ENCODE measurements at regions not wholly inside any gene's neighbourhood (a gene's known extent, or its start where the extent isn't known, plus 50 kb on each side); places are given as distances from the start of the nearest gene placed in this dataset.

DNA sequence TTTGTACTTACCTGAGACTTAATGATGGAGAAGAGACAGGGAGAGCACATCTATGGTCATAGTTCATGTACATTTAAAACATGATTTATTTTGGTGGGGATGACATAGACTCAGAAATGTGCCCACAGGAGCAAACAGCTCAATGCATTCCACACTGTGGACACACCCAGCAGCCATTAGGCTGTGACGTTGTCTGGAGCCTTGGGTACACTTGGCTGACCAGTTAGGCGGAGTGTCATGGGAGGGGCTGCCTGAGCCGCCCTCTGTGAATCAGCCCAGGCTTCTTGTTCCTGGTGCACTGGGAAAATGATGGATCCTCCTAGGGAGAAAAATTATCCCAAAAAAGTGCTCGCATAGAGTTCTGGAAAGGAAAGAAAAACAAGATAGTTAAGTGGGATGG is 231.0 kb upstream of the GMDS start:
- no peak overlapping the region for H3K9ac ChIP-seq (ENCODE audit: low read length)

DNA sequence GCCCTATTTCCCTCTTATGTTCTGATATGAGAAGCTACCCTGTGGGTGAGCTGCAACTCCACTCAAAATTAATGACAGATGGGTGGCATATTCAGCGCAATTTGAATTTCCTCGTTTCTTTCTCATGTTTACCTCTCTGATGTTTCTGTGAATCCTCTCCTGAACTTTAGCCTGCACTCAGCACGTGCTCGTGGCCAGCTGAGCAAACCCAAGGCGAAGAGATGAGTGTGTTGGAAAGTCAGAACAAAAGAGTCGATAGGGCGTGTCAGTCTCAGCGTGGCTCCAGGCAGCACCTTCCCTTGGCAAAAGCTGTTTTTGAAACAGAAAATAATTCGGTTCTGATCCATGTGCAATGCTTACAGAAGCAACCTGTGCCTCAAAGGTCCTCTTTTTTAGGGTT is 226.1 kb upstream of the GMDS start:
- H3K36me3 ChIP-seq (ENCODE audit: insufficient read depth, low read length), result no peaks in the 10 kb centered on the region

More for the DNA sequence above, 231.0 kb upstream of the GMDS start:
- H3F3A ChIP-seq (ENCODE audit: insufficient read depth, low read length), result no peaks in the 10 kb centered on the region
- H3K4me3 ChIP-seq (ENCODE audit: low read depth, low read length, poor library complexity, severe bottlenecking), result no peak overlapping the region
- H3K4me2 ChIP-seq (ENCODE audit: low read length), result no peak overlapping the region
- no peak overlapping the region for H2AFZ ChIP-seq (ENCODE audit: low read length)
- TF ChIP-seq EZH2 (IDR thresholded peaks at IDR 0.05; ENCODE audit: borderline replicate concordance, low read length), result no peak
- TF ChIP-seq, protein P1, sequence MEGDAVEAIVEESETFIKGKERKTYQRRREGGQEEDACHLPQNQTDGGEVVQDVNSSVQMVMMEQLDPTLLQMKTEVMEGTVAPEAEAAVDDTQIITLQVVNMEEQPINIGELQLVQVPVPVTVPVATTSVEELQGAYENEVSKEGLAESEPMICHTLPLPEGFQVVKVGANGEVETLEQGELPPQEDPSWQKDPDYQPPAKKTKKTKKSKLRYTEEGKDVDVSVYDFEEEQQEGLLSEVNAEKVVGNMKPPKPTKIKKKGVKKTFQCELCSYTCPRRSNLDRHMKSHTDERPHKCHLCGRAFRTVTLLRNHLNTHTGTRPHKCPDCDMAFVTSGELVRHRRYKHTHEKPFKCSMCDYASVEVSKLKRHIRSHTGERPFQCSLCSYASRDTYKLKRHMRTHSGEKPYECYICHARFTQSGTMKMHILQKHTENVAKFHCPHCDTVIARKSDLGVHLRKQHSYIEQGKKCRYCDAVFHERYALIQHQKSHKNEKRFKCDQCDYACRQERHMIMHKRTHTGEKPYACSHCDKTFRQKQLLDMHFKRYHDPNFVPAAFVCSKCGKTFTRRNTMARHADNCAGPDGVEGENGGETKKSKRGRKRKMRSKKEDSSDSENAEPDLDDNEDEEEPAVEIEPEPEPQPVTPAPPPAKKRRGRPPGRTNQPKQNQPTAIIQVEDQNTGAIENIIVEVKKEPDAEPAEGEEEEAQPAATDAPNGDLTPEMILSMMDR (IDR thresholded peaks at IDR 0.05; ENCODE audit: low read length), result no peak
- no peaks in the 10 kb centered on the region for H3K27me3 ChIP-seq (ENCODE audit: insufficient read depth, low read length)
- no peaks in the 10 kb centered on the region for H3K9me3 ChIP-seq (ENCODE audit: low read length)
- no peaks in the 10 kb centered on the region for H3K9me2 ChIP-seq (ENCODE audit: low read depth, low read length)
- no peak overlapping the region for H3K27ac ChIP-seq (ENCODE audit: low read depth, low read length, poor library complexity, severe bottlenecking)
- H4K20me1 ChIP-seq (ENCODE audit: insufficient read depth, low read length), result no peaks in the 10 kb centered on the region
- no peaks in the 10 kb centered on the region for H3K36me3 ChIP-seq (ENCODE audit: insufficient read depth, low read length)
- H3K4me1 ChIP-seq (ENCODE audit: insufficient read depth, low read length, severe bottlenecking), result no peaks in the 10 kb centered on the region
- no peaks in the 10 kb centered on the region for H3K79me2 ChIP-seq (ENCODE audit: insufficient read depth, low read length)

DNA sequence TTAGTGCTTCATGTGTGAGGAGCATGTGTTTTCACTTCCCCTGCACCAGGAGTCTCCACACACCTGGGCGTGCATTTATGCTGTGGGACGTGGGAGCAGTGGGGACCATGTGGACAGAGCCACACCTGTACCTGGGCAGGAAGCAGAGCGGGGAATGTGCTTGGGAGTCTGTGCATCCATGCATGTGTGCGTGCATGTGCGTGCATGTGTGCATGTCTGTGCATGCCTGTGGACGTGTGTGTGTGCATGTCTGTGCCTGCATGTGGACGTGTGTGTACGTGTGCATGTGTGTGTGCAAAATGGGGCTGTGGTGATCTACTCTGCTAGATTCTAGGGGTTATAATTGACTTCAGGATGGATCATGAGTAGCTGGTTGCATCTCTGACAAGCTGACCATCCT is 224.0 kb upstream of the GMDS start:
- TF ChIP-seq, protein P1 (IDR thresholded peaks at IDR 0.05; ENCODE audit: low read length), result no peak

More for the DNA sequence above, 226.1 kb upstream of the GMDS start:
- Histone ChIP-seq H3K9ac (ENCODE audit: low read length) (no peak overlapping the region), H3K4me1 (ENCODE audit: insufficient read depth, low read length, severe bottlenecking) (no peaks in the 10 kb centered on the region), H3K4me2 (ENCODE audit: low read length) (no peak overlapping the region), H2AFZ (ENCODE audit: low read length) (no peak overlapping the region), H3K27me3 (ENCODE audit: insufficient read depth, low read length) (no peaks in the 10 kb centered on the region), H3F3A (ENCODE audit: insufficient read depth, low read length) (no peaks in the 10 kb centered on the region), H3K9me3 (ENCODE audit: low read length) (no peaks in the 10 kb centered on the region), H3K9me2 (ENCODE audit: low read depth, low read length) (no peaks in the 10 kb centered on the region), H3K4me3 (ENCODE audit: low read depth, low read length, poor library complexity, severe bottlenecking) (no peak overlapping the region), H3K79me2 (ENCODE audit: insufficient read depth, low read length) (no peaks in the 10 kb centered on the region), H4K20me1 (ENCODE audit: insufficient read depth, low read length) (no peaks in the 10 kb centered on the region), H3K27ac (ENCODE audit: low read depth, low read length, poor library complexity, severe bottlenecking) (no peak overlapping the region)
- TF ChIP-seq, protein P1 (IDR thresholded peaks at IDR 0.05; ENCODE audit: low read length), result no peak
- TF ChIP-seq EZH2 (IDR thresholded peaks at IDR 0.05; ENCODE audit: borderline replicate concordance, low read length), result no peak

More for the DNA sequence above, 224.0 kb upstream of the GMDS start:
- H3K4me2 ChIP-seq (ENCODE audit: low read length), result no peak overlapping the region
- no peaks in the 10 kb centered on the region for H4K20me1 ChIP-seq (ENCODE audit: insufficient read depth, low read length)
- no peaks in the 10 kb centered on the region for H3K9me3 ChIP-seq (ENCODE audit: low read length)
- no peaks in the 10 kb centered on the region for H3K79me2 ChIP-seq (ENCODE audit: insufficient read depth, low read length)
- no peak overlapping the region for H3K9ac ChIP-seq (ENCODE audit: low read length)
- no peaks in the 10 kb centered on the region for H3K27me3 ChIP-seq (ENCODE audit: insufficient read depth, low read length)
- no peak overlapping the region for H2AFZ ChIP-seq (ENCODE audit: low read length)
- no peaks in the 10 kb centered on the region for H3K4me1 ChIP-seq (ENCODE audit: insufficient read depth, low read length, severe bottlenecking)
- H3F3A ChIP-seq (ENCODE audit: insufficient read depth, low read length), result no peaks in the 10 kb centered on the region
- no peak overlapping the region for H3K27ac ChIP-seq (ENCODE audit: low read depth, low read length, poor library complexity, severe bottlenecking)
- H3K9me2 ChIP-seq (ENCODE audit: low read depth, low read length), result no peaks in the 10 kb centered on the region
- H3K36me3 ChIP-seq (ENCODE audit: insufficient read depth, low read length), result no peaks in the 10 kb centered on the region
- H3K4me3 ChIP-seq (ENCODE audit: low read depth, low read length, poor library complexity, severe bottlenecking), result no peak overlapping the region

Data from OCI-LY1 (cell line).